ENCODE measurements at regions not wholly inside any gene's neighbourhood (a gene's known extent, or its start where the extent isn't known, plus 50 kb on each side); places are given as distances from the start of the nearest gene placed in this dataset.
A peak's percentile ranks its signal among the peaks of the same experiment; 100 is the strongest.

GRCh38 chr2:180707884-180708205 is 272.6 kb upstream of the UBE2E3 start:
- Histone ChIP-seq H3K4me2 (no peak overlapping the region), H3K36me3 (ENCODE audit: low read depth) (no peaks in the 10 kb centered on the region), H3K4me3 (no peak overlapping the region), H4K20me1 (ENCODE audit: insufficient read depth) (no peaks in the 10 kb centered on the region), H3K4me1 (replicated peaks; ENCODE audit: insufficient read depth) (peaks cover 19% of the 10 kb centered on the region), H3F3A (ENCODE audit: insufficient read depth, low read depth) (no peaks in the 10 kb centered on the region), H3K27me3 (ENCODE audit: insufficient read depth, low read depth) (no peaks in the 10 kb centered on the region), H3K27ac (no peak overlapping the region), H2AFZ (0 out of 2 replicates have a peak overlapping the region, but pooled peaks have one; percentile 3), H3K79me2 (ENCODE audit: low read depth) (no peaks in the 10 kb centered on the region), H3K9me2 (ENCODE audit: insufficient read depth) (no peaks in the 10 kb centered on the region), H3K9me3 (ENCODE audit: insufficient read depth, low read depth) (peaks cover 6% of the 10 kb centered on the region; the same call in 1 of the 2 replicates)
- TF ChIP-seq CTCF (conservative IDR thresholded peaks at IDR 0.05): no peak
- TF ChIP-seq EZH2 (IDR thresholded peaks at IDR 0.05; ENCODE audit: low read depth): no peak
- POLR2A ChIA-PET (ENCODE audit: unreplicated experiment): interaction anchor here (0.7 kb wide), 1 partner anchor 506 kb away, joined by 3 read pairs; no protein-coding TSS in a partner anchor
- peak; percentile 47 to 79 for DNase-seq
- no TSS peak for BruUV-seq (replicated peaks)
- CTCF ChIA-PET: no interaction called here
- intact Hi-C loops (cut with micrococcal nuclease; ENCODE audit: unreplicated experiment): no loop called here

- DNase-seq: no peak
- no peak overlapping the region for H2AFZ ChIP-seq
- H3K27me3 ChIP-seq (ENCODE audit: insufficient read depth, low read depth): no peaks in the 10 kb centered on the region
- no peak overlapping the region for H3K27ac ChIP-seq
- H3K9me3 ChIP-seq (ENCODE audit: insufficient read depth, low read depth): peaks cover 11% of the 10 kb centered on the region
- TF ChIP-seq EZH2 (IDR thresholded peaks at IDR 0.05; ENCODE audit: low read depth) (no peak), CTCF (conservative IDR thresholded peaks at IDR 0.05) (no peak)
- ChIA-PET CTCF (no interaction called here), POLR2A (ENCODE audit: unreplicated experiment) (interaction anchor here (0.7 kb wide), 2 partner anchors 41 to 507 kb away, joined by 3 read pairs; no protein-coding TSS in a partner anchor)
- intact Hi-C loops (cut with micrococcal nuclease; ENCODE audit: unreplicated experiment): no loop called here
- H3K79me2 ChIP-seq (ENCODE audit: low read depth): no peaks in the 10 kb centered on the region
- BruUV-seq (replicated peaks): no TSS peak
- no peaks in the 10 kb centered on the region for H3K36me3 ChIP-seq (ENCODE audit: low read depth)
- 0 out of 2 replicates have a peak, but pooled peaks cover 4% of the 10 kb centered on the region for H3F3A ChIP-seq (ENCODE audit: insufficient read depth, low read depth)
- no peaks in the 10 kb centered on the region for H4K20me1 ChIP-seq (ENCODE audit: insufficient read depth)
- H3K4me1 ChIP-seq (replicated peaks; ENCODE audit: insufficient read depth): peaks cover 19% of the 10 kb centered on the region
- H3K9me2 ChIP-seq (ENCODE audit: insufficient read depth): no peaks in the 10 kb centered on the region
- H3K4me3 ChIP-seq: no peak overlapping the region
- H3K4me2 ChIP-seq: no peak overlapping the region
These were observed 273.1 kb upstream of the UBE2E3 start for GRCh38 chr2:180707175-180707883.

DNA sequence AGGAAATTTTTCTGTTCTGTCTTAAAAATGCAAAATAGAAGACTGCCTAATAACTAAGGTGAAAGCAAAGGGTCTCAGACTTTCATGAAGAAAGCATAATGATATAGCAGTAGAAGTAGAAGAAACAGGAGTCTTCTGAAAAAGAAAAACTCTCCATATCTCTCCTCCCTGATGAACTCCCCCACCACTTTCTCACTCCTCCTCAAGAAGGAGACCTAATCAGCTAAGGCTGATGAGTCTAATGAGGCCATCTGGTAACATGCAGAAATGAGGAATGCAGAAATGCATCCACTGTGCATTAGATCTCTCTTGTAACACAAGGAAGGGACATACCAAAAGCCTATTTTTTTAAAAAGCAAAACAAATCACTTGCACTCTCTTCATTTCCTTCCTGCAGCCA is 273.7 kb upstream of the UBE2E3 start:
- Histone ChIP-seq H3K9me3 (ENCODE audit: insufficient read depth, low read depth) (peaks cover 12% of the 10 kb centered on the region), H3K36me3 (ENCODE audit: low read depth) (no peaks in the 10 kb centered on the region), H3K4me3 (no peak overlapping the region), H3K4me2 (no peak overlapping the region), H3F3A (ENCODE audit: insufficient read depth, low read depth) (0 out of 2 replicates have a peak, but pooled peaks cover 5% of the 10 kb centered on the region), H2AFZ (no peak overlapping the region), H3K9me2 (ENCODE audit: insufficient read depth) (no peaks in the 10 kb centered on the region), H3K4me1 (replicated peaks; ENCODE audit: insufficient read depth) (peaks cover 19% of the 10 kb centered on the region), H3K79me2 (ENCODE audit: low read depth) (no peaks in the 10 kb centered on the region), H4K20me1 (ENCODE audit: insufficient read depth) (no peaks in the 10 kb centered on the region), H3K27me3 (ENCODE audit: insufficient read depth, low read depth) (no peaks in the 10 kb centered on the region), H3K27ac (no peak overlapping the region)
- no peak for TF ChIP-seq CTCF (conservative IDR thresholded peaks at IDR 0.05)
- TF ChIP-seq EZH2 (IDR thresholded peaks at IDR 0.05; ENCODE audit: low read depth): no peak
- intact Hi-C loops (cut with micrococcal nuclease; ENCODE audit: unreplicated experiment): no loop called here
- POLR2A ChIA-PET (ENCODE audit: unreplicated experiment): no interaction called here
- BruUV-seq (replicated peaks): no TSS peak
- CTCF ChIA-PET: no interaction called here
- no peak for DNase-seq
